HCT116 (cell line): ENCODE measurements at regions not wholly inside any gene's neighbourhood (a gene's known extent, or its start where the extent isn't known, plus 50 kb on each side); places are given as distances from the start of the nearest gene placed in this dataset.

Source experiments
- ATAC-seq: fragments of 200-7000 bp; cut with Tn5 transposase; 2 replicates; pipeline ENCODE4 v1.9.1; 2020; ENCODE audit warnings: mild to moderate bottlenecking, moderate library complexity
- BruUV-seq: library from RNA; stranded (reverse); fragments of 400-500 nt; replicated peaks from 2 replicates; lab custom pipeline; 2021; lab: Mats Ljungman, UMichigan
- CTCF ChIA-PET: fragments of 300-600 bp; sonication (Branson Sonifier 250); formaldehyde crosslinking; loops from one replicate; lab custom pipeline; 2021; ENCODE audit warnings: antibody characterized with exemption; lab: Charles Lee
- POLR2A ChIA-PET: fragments of 300-600, 350-600 bp; sonication (Branson Sonifier 250); formaldehyde crosslinking; loops from one replicate; lab custom pipeline; 2021; ENCODE audit warnings: antibody characterized with exemption; lab: Charles Lee
- RAD21 ChIA-PET, 2 experiments: fragments of 300-600 bp; sonication (Branson Sonifier 250); formaldehyde crosslinking; loops; one replicate each; lab custom pipeline; 2023; ENCODE audit warnings: low total read pairs in 2 of 2; ENCODE audit not compliant: uncharacterized antibody in 2 of 2, unreplicated experiment in 2 of 2, low non-redundant PET in 1 of 2; lab: Charles Lee
- DNase-seq: peaks from one replicate; pipeline ENCODE4 v3.0.0-alpha.2; 2010; ENCODE audit warnings: low read depth, low spot score
- H2AFZ ChIP-seq: fragments of 200-600 bp; shearing (Covaris generic), sonication (generic); 2 replicates; pipeline ENCODE4 v1.6.1; 2017; ENCODE audit warnings: low read depth, mixed run types, mixed read lengths, antibody characterized with exemption, low read length; ENCODE audit not compliant: poor library complexity, severe bottlenecking
- H3K27ac ChIP-seq: 2 replicates; pipeline ENCODE4 v1.5.1; 2012; ENCODE audit warnings: low read depth, low read length
- H3K27me3 ChIP-seq: fragments of 200-600 bp; sonication (generic); 2 replicates; pipeline ENCODE4 v1.6.1; 2016; ENCODE audit warnings: mixed run types, low read length, mixed read lengths; ENCODE audit not compliant: insufficient read depth
- H3K36me3 ChIP-seq, 2 experiments: fragments of 200-500 bp in 1 of 2; fragments of 200-600 bp in 1 of 2; sonication (Bioruptor generic) in 1 of 2; sonication (generic) in 1 of 2; 2 replicates each; pipeline versions ENCODE4 v1.5.1 to v1.6.1; 2014 to 2016; ENCODE audit warnings: low read length in 2 of 2, inconsistent platforms in 1 of 2, mixed read lengths in 1 of 2, mixed run types in 1 of 2; ENCODE audit not compliant: insufficient read depth in 2 of 2, control insufficient read depth in 1 of 2
- H3K4me1 ChIP-seq, 2 experiments: fragments of 200-600 bp in 1 of 2; sonication (generic) in 1 of 2; 2 replicates each; pipeline versions ENCODE4 v1.5.1 to v1.6.1; 2012 to 2017; ENCODE audit warnings: low read length in 2 of 2, inconsistent platforms in 1 of 2, mild to moderate bottlenecking in 1 of 2, mixed read lengths in 1 of 2, mixed run types in 1 of 2, moderate library complexity in 1 of 2; ENCODE audit not compliant: insufficient read depth in 2 of 2, control insufficient read depth in 1 of 2
- H3K4me2 ChIP-seq: fragments of 200-600 bp; sonication (generic); 2 replicates; pipeline ENCODE4 v1.6.1; 2017; ENCODE audit warnings: mixed run types, low read length, mixed read lengths
- H3K4me3 ChIP-seq, 2 experiments: fragments of 200-600 bp in 1 of 2; sonication (generic) in 1 of 2; replicated peaks in 1 of 2; 2 replicates each; pipeline ENCODE4 v1.5.1; 2011 to 2016; ENCODE audit warnings: low read length in 2 of 2, control low read depth in 1 of 2, low read depth in 1 of 2, mild to moderate bottlenecking in 1 of 2, mixed read lengths in 1 of 2, mixed run types in 1 of 2
- H3K79me2 ChIP-seq: fragments of 200-600 bp; sonication (generic); 2 replicates; pipeline ENCODE4 v1.6.1; 2017; ENCODE audit warnings: mild to moderate bottlenecking, mixed run types, low read length, moderate library complexity, mixed read lengths; ENCODE audit not compliant: insufficient read depth
- H3K9ac ChIP-seq: fragments of 200-600 bp; sonication (generic); 2 replicates; pipeline ENCODE4 v1.6.1; 2016; ENCODE audit warnings: low read length, mixed read lengths
- H3K9me2 ChIP-seq: fragments of 200-600 bp; sonication (generic), shearing (Covaris generic); 2 replicates; pipeline ENCODE4 v1.6.1; 2017; ENCODE audit warnings: mixed run types, mild to moderate bottlenecking, moderate library complexity; ENCODE audit not compliant: insufficient read depth
- H3K9me3 ChIP-seq, 2 experiments: fragments of 200-500 bp in 1 of 2; fragments of 200-600 bp in 1 of 2; sonication (Bioruptor generic) in 1 of 2; sonication (generic) in 1 of 2; 2 replicates each; pipeline ENCODE4 v1.6.1; 2014 to 2017; ENCODE audit warnings: low read length in 2 of 2, mixed read lengths in 2 of 2, inconsistent platforms in 1 of 2, low read depth in 1 of 2, mild to moderate bottlenecking in 1 of 2, mixed run types in 1 of 2, moderate library complexity in 1 of 2; ENCODE audit not compliant: control insufficient read depth in 1 of 2, insufficient read depth in 1 of 2
- H4K20me1 ChIP-seq: fragments of 200-600 bp; sonication (generic), shearing (Covaris generic); 2 replicates; pipeline ENCODE4 v1.6.1; 2017; ENCODE audit warnings: mixed run types, mild to moderate bottlenecking, moderate library complexity; ENCODE audit not compliant: insufficient read depth
- ELF1 ChIP-seq: IDR thresholded peaks from 2 replicates; pipeline ENCODE4 v1.6.1; 2012; ENCODE audit warnings: low read depth, borderline replicate concordance
- EZH2 ChIP-seq: fragments of 200-600 bp; sonication (generic); IDR thresholded peaks from 2 replicates; pipeline ENCODE4 v1.6.1; 2017; ENCODE audit warnings: antibody characterized with exemption, mixed run types
- EZH2phosphoT487 ChIP-seq: fragments of 200-600 bp; IDR thresholded peaks from 2 replicates; pipeline ENCODE4 v1.6.1; 2018; ENCODE audit warnings: antibody characterized with exemption, borderline replicate concordance
- FOSL1 ChIP-seq: IDR thresholded peaks from 2 replicates; pipeline ENCODE4 v1.6.1; 2012; ENCODE audit warnings: low read depth
- REST ChIP-seq: IDR thresholded peaks from 2 replicates; pipeline ENCODE4 v1.6.1; 2012; ENCODE audit warnings: low read depth
- SIN3A ChIP-seq: IDR thresholded peaks from 2 replicates; pipeline ENCODE4 v1.6.1; 2012; ENCODE audit warnings: low read depth
- TCF7L2 ChIP-seq: IDR thresholded peaks from 2 replicates; pipeline ENCODE4 v1.7.0; 2011; ENCODE audit warnings: borderline replicate concordance, inconsistent platforms; ENCODE audit not compliant: insufficient read depth, insufficient read length; ENCODE audit errors: extremely low read depth
- ZFX ChIP-seq: fragments of 450-650 bp; IDR thresholded peaks from 2 replicates; pipeline ENCODE4 v1.6.1; 2017
- ZNF274 ChIP-seq: fragments of 200-500 bp; sonication (Bioruptor generic); IDR thresholded peaks from 2 replicates; pipeline ENCODE4 v1.6.1; 2014; ENCODE audit warnings: mild to moderate bottlenecking, low read depth, low read length, inconsistent platforms
- intact Hi-C: fragments of 100-400 bp; cut with micrococcal nuclease; formaldehyde crosslinking; loops from 2 replicates; pipeline ENCODE4 v1.10.0; 2022
- TF ChIP-seq, protein P1 (sequence below), 3 experiments: fragments of 200-600 bp in 1 of 3; sonication (generic) in 1 of 3; IDR thresholded peaks in 2 of 3; conservative IDR thresholded peaks in 1 of 3; 2 replicates each; pipeline ENCODE4 v1.5.1; 2012 to 2017; ENCODE audit warnings: low read depth in 2 of 3, low read length in 2 of 3, antibody characterized with exemption in 1 of 3, borderline replicate concordance in 1 of 3, control low read depth in 1 of 3, mild to moderate bottlenecking in 1 of 3, mixed read lengths in 1 of 3, mixed run types in 1 of 3, moderate library complexity in 1 of 3; ENCODE audit not compliant: insufficient read depth in 1 of 3

- Histone ChIP-seq H3K4me3 (no peak overlapping the region), H3K4me2 (no peak overlapping the region), H3K9me3 (peaks cover 17 to 26% of the 10 kb centered on the region in 2 experiments), H3K9me2 (no peaks in the 10 kb centered on the region), H3K27me3 (no peaks in the 10 kb centered on the region), H3K4me1 (no peaks in the 10 kb centered on the region), H3K9ac (no peak overlapping the region), H3K36me3 (no peaks in the 10 kb centered on the region), H3K79me2 (no peaks in the 10 kb centered on the region), H2AFZ (no peak overlapping the region), H4K20me1 (no peaks in the 10 kb centered on the region), H3K27ac (no peak overlapping the region)
- RAD21 ChIA-PET, result no interaction called here
- DNase-seq, result no peak
- intact Hi-C loops, result no loop called here
- BruUV-seq, result no TSS peak
- TF ChIP-seq TCF7L2, result no peak
- no peak for TF ChIP-seq REST
- TF ChIP-seq FOSL1, result no peak
- TF ChIP-seq EZH2, result no peak
- TF ChIP-seq ELF1, result no peak
- TF ChIP-seq, protein P1, sequence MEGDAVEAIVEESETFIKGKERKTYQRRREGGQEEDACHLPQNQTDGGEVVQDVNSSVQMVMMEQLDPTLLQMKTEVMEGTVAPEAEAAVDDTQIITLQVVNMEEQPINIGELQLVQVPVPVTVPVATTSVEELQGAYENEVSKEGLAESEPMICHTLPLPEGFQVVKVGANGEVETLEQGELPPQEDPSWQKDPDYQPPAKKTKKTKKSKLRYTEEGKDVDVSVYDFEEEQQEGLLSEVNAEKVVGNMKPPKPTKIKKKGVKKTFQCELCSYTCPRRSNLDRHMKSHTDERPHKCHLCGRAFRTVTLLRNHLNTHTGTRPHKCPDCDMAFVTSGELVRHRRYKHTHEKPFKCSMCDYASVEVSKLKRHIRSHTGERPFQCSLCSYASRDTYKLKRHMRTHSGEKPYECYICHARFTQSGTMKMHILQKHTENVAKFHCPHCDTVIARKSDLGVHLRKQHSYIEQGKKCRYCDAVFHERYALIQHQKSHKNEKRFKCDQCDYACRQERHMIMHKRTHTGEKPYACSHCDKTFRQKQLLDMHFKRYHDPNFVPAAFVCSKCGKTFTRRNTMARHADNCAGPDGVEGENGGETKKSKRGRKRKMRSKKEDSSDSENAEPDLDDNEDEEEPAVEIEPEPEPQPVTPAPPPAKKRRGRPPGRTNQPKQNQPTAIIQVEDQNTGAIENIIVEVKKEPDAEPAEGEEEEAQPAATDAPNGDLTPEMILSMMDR (IDR thresholded peaks at IDR 0.05 in 2 of 3, conservative IDR thresholded peaks at IDR 0.05 in 1 of 3; ENCODE audit: borderline replicate concordance in 1 of 3, insufficient read depth in 1 of 3, low read depth in 2 of 3, low read length in 2 of 3), result no peak
- no peak for TF ChIP-seq EZH2phosphoT487
- no peak for TF ChIP-seq ZNF274
- TF ChIP-seq SIN3A, result no peak
- no peak for TF ChIP-seq ZFX
- ATAC-seq, result no peak
- POLR2A ChIA-PET, result no interaction called here
- CTCF ChIA-PET, result no interaction called here
Measured at GRCh38 chr13:55705526-55705925, 1435.2 kb upstream of the PRR20A start.
